Prostate gland (tissue), 2 donors: ENCODE measurements at regions not wholly inside any gene's neighbourhood (a gene's known extent, or its start where the extent isn't known, plus 50 kb on each side); places are given as distances from the start of the nearest gene placed in this dataset.

Source experiments
- DNase-seq: peaks from one replicate; pipeline ENCODE4 v3.0.0-alpha.2; 2019; ENCODE audit warnings: low spot score
- H3K27ac ChIP-seq, 2 donors: fragments of 200-600 bp; sonication (generic); 2 replicates each; pipeline ENCODE4 v1.5.1; 2017 to 2019
- H3K27me3 ChIP-seq: fragments of 200-600 bp; sonication (generic); replicated peaks from 2 replicates; pipeline ENCODE4 v1.5.1; 2019; ENCODE audit not compliant: insufficient read depth
- H3K36me3 ChIP-seq, 2 donors: fragments of 200-600 bp; sonication (generic); 1 replicate in 1 of 2; 2 replicates in 1 of 2; pipeline versions ENCODE4 v1.5.1 to v1.8.1; 2017 to 2019
- H3K4me1 ChIP-seq: fragments of 200-600 bp; sonication (generic); replicated peaks from 2 replicates; pipeline ENCODE4 v1.5.1; 2019
- H3K4me3 ChIP-seq, 2 donors: fragments of 200-600 bp; sonication (generic); 2 replicates each; pipeline ENCODE4 v1.5.1; 2017 to 2019
- H3K9me3 ChIP-seq: fragments of 200-600 bp; sonication (generic); 2 replicates; pipeline ENCODE4 v1.5.1; 2017
- CTCF ChIP-seq, 4 experiments: fragments of 200-600 bp in 2 of 4; fragments of 450-650 bp in 2 of 4; sonication (generic) in 2 of 4; IDR thresholded peaks; 1 replicate in 3 of 4; 2 replicates in 1 of 4; pipeline ENCODE4 v1.5.1; 2016 to 2019; ENCODE audit warnings: antibody characterized with exemption in 4 of 4, mild to moderate bottlenecking in 2 of 4, moderate library complexity in 2 of 4
- POLR2A ChIP-seq: fragments of 450-650 bp; IDR thresholded peaks from one replicate; pipeline ENCODE4 v1.6.1; 2016; ENCODE audit warnings: antibody characterized with exemption, mild to moderate bottlenecking
- POLR2AphosphoS5 ChIP-seq: sonication (generic); formaldehyde crosslinking; IDR thresholded peaks from one replicate; pipeline ENCODE4 v1.6.1; 2017; ENCODE audit warnings: antibody characterized with exemption
- WGBS: methylation state at CpG from one replicate; pipeline ENCODE4 v1.1.5; 2018; 5-methylcytosine and 5-hydroxymethylcytosine counted together
- intact Hi-C: fragments of 100-400 bp; cut with DNase I; formaldehyde crosslinking; loops from one replicate; pipeline ENCODE4 v1.14.2; 2022

- no peaks in the 10 kb centered on the region for H3K36me3 ChIP-seq
- WGBS = 90% methylated on average over 1 of the region's 1 CpG
- intact Hi-C loops = no loop called here
Observed at GRCh38 chr12:24240707-24241106, 291.2 kb upstream of the SOX5 start.

GRCh38 chr12:24233519-24234246 is 284.2 kb upstream of the SOX5 start:
- H3K36me3 ChIP-seq = no peaks in the 10 kb centered on the region
- no peaks in the 10 kb centered on the region for H3K27me3 ChIP-seq
- no peaks in the 10 kb centered on the region for H3K4me1 ChIP-seq
- DNase-seq = no peak
- intact Hi-C loops = no loop called here
- TF ChIP-seq POLR2A = no peak
- TF ChIP-seq POLR2AphosphoS5 = peak; percentile 33
- no peak overlapping the region for H3K4me3 ChIP-seq
- 26% methylated on average over 7 of the region's 7 CpGs for WGBS
- H3K27ac ChIP-seq = no peak overlapping the region
- H3K9me3 ChIP-seq = no peaks in the 10 kb centered on the region

More at GRCh38 chr12:24240707-24241106, 291.2 kb upstream of the SOX5 start:
- Histone ChIP-seq H3K27ac (no peak overlapping the region), H3K4me3 (no peak overlapping the region), H3K9me3 (no peaks in the 10 kb centered on the region), H3K4me1 (no peaks in the 10 kb centered on the region), H3K27me3 (no peaks in the 10 kb centered on the region)
- DNase-seq = no peak
- TF ChIP-seq POLR2AphosphoS5 (no peak), CTCF (IDR thresholded peaks at IDR 0.05) (no peak), POLR2A (no peak)

GRCh38 chr12:24232531-24232930 is 283.1 kb upstream of the SOX5 start:
- intact Hi-C loops = no loop called here
- TF ChIP-seq POLR2AphosphoS5 = no peak
- TF ChIP-seq POLR2A = no peak
- TF ChIP-seq CTCF (IDR thresholded peaks at IDR 0.05) = no peak
- no peaks in the 10 kb centered on the region for H3K9me3 ChIP-seq
- no peak for DNase-seq
- H3K36me3 ChIP-seq = no peaks in the 10 kb centered on the region
- no peaks in the 10 kb centered on the region for H3K4me1 ChIP-seq
- WGBS = 94% methylated on average over 2 of the region's 2 CpGs
- H3K27ac ChIP-seq = no peak overlapping the region
- no peak overlapping the region for H3K4me3 ChIP-seq
- H3K27me3 ChIP-seq = no peaks in the 10 kb centered on the region

- 94% methylated on average over 5 of the region's 5 CpGs for WGBS
- Histone ChIP-seq H3K27me3 (no peaks in the 10 kb centered on the region), H3K27ac (no peak overlapping the region), H3K4me1 (no peaks in the 10 kb centered on the region), H3K9me3 (no peaks in the 10 kb centered on the region), H3K36me3 (no peaks in the 10 kb centered on the region), H3K4me3 (no peak overlapping the region)
- DNase-seq = no peak
- intact Hi-C loops = no loop called here
- TF ChIP-seq POLR2AphosphoS5 (no peak), POLR2A (no peak), CTCF (IDR thresholded peaks at IDR 0.05) (no peak)
Observed at GRCh38 chr12:24231298-24231697, 281.8 kb upstream of the SOX5 start.

- 54% methylated on average over 8 of the region's 8 CpGs for WGBS
- intact Hi-C loops = no loop called here
- TF ChIP-seq CTCF (IDR thresholded peaks at IDR 0.05) (no peak), POLR2AphosphoS5 (no peak), POLR2A (no peak)
Observed at GRCh38 chr12:24230061-24230701, 280.7 kb upstream of the SOX5 start.

More at GRCh38 chr12:24230061-24230701, 280.7 kb upstream of the SOX5 start:
- Histone ChIP-seq H3K36me3 (no peaks in the 10 kb centered on the region), H3K4me1 (no peaks in the 10 kb centered on the region), H3K9me3 (no peaks in the 10 kb centered on the region), H3K27ac (no peak overlapping the region), H3K4me3 (no peak overlapping the region), H3K27me3 (no peaks in the 10 kb centered on the region)
- no peak for DNase-seq
